DOHH2 (cell line): ENCODE measurements at regions not wholly inside any gene's neighbourhood (a gene's known extent, or its start where the extent isn't known, plus 50 kb on each side); places are given as distances from the start of the nearest gene placed in this dataset.

Source experiments
- H3F3A ChIP-seq: fragments of 200-600 bp; sonication (generic), shearing (Covaris generic); 2 replicates; pipeline ENCODE4 v1.6.0; 2016; ENCODE audit warnings: antibody characterized with exemption, mild to moderate bottlenecking; ENCODE audit not compliant: control insufficient read depth, insufficient read depth
- H3K27ac ChIP-seq: fragments of 200-600 bp; sonication (generic); 2 replicates; pipeline ENCODE4 v1.5.1; 2014; ENCODE audit warnings: low read depth, mild to moderate bottlenecking, low read length, moderate library complexity
- H3K27me3 ChIP-seq: fragments of 200-600 bp; sonication (generic); 2 replicates; pipeline ENCODE4 v1.6.1; 2014; ENCODE audit warnings: mild to moderate bottlenecking, low read length, mixed read lengths; ENCODE audit not compliant: control insufficient read depth
- H3K36me3 ChIP-seq: fragments of 200-600 bp; sonication (generic); 2 replicates; pipeline ENCODE4 v1.6.1; 2014; ENCODE audit warnings: mild to moderate bottlenecking, low read length, moderate library complexity, mixed read lengths; ENCODE audit not compliant: control insufficient read depth
- H3K4me1 ChIP-seq: fragments of 200-600 bp; sonication (generic); 2 replicates; pipeline ENCODE4 v1.6.1; 2014; ENCODE audit warnings: mild to moderate bottlenecking, low read length, mixed read lengths; ENCODE audit not compliant: control insufficient read depth
- H3K4me2 ChIP-seq: fragments of 200-600 bp; sonication (generic); 2 replicates; pipeline ENCODE4 v1.6.0; 2014; ENCODE audit warnings: mild to moderate bottlenecking, low read length, moderate library complexity
- H3K4me3 ChIP-seq: fragments of 200-600 bp; sonication (generic); 2 replicates; pipeline ENCODE4 v1.5.1; 2014; ENCODE audit warnings: mild to moderate bottlenecking, low read length, mixed read lengths
- H3K79me2 ChIP-seq: fragments of 200-600 bp; sonication (generic); 2 replicates; pipeline ENCODE4 v1.6.1; 2014; ENCODE audit warnings: mild to moderate bottlenecking, low read length, mixed read lengths; ENCODE audit not compliant: control insufficient read depth
- H3K9me2 ChIP-seq: fragments of 200-600 bp; sonication (generic); replicated peaks from 2 replicates; pipeline ENCODE4 v1.6.1; 2014; ENCODE audit warnings: mild to moderate bottlenecking, low read length, mixed read lengths; ENCODE audit not compliant: control insufficient read depth
- H3K9me3 ChIP-seq: fragments of 200-600 bp; sonication (generic); 2 replicates; pipeline ENCODE4 v1.6.1; 2014; ENCODE audit warnings: antibody characterized with exemption, low read length, mixed read lengths; ENCODE audit not compliant: control insufficient read depth, insufficient read depth
- H4K20me1 ChIP-seq: fragments of 200-600 bp; sonication (generic); 2 replicates; pipeline ENCODE4 v1.6.0; 2014; ENCODE audit warnings: low read depth, mild to moderate bottlenecking, antibody characterized with exemption, low read length, moderate library complexity; ENCODE audit not compliant: control insufficient read depth, insufficient read depth
- EZH2phosphoT487 ChIP-seq: fragments of 200-600 bp; sonication (generic); IDR thresholded peaks from 2 replicates; pipeline ENCODE4 v1.6.1; 2017; ENCODE audit warnings: borderline replicate concordance, mild to moderate bottlenecking, antibody characterized with exemption, low read length, moderate library complexity, mixed read lengths
- TF ChIP-seq, protein P1 (sequence below): fragments of 200-600 bp; sonication (generic); IDR thresholded peaks from one replicate; pipeline ENCODE4 v1.5.1; 2014; ENCODE audit warnings: antibody characterized with exemption, mild to moderate bottlenecking, low read depth, low read length; ENCODE audit not compliant: poor library complexity, severe bottlenecking

- Histone ChIP-seq H3K79me2 (no peaks in the 10 kb centered on the region), H3K27me3 (no peaks in the 10 kb centered on the region), H3K4me3 (no peak overlapping the region), H4K20me1 (no peaks in the 10 kb centered on the region), H3K4me1 (no peaks in the 10 kb centered on the region), H3K27ac (no peak overlapping the region), H3K9me2 (no peaks in the 10 kb centered on the region), H3K4me2 (no peak overlapping the region), H3K9me3 (no peaks in the 10 kb centered on the region), H3F3A (no peaks in the 10 kb centered on the region), H3K36me3 (no peaks in the 10 kb centered on the region)
- no peak for TF ChIP-seq EZH2phosphoT487
- TF ChIP-seq, protein P1, sequence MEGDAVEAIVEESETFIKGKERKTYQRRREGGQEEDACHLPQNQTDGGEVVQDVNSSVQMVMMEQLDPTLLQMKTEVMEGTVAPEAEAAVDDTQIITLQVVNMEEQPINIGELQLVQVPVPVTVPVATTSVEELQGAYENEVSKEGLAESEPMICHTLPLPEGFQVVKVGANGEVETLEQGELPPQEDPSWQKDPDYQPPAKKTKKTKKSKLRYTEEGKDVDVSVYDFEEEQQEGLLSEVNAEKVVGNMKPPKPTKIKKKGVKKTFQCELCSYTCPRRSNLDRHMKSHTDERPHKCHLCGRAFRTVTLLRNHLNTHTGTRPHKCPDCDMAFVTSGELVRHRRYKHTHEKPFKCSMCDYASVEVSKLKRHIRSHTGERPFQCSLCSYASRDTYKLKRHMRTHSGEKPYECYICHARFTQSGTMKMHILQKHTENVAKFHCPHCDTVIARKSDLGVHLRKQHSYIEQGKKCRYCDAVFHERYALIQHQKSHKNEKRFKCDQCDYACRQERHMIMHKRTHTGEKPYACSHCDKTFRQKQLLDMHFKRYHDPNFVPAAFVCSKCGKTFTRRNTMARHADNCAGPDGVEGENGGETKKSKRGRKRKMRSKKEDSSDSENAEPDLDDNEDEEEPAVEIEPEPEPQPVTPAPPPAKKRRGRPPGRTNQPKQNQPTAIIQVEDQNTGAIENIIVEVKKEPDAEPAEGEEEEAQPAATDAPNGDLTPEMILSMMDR = no peak
Observed at GRCh38 chr5:17088051-17088450, 129.4 kb upstream of the BASP1 start.

GRCh38 chr5:17089001-17089400 is 128.4 kb upstream of the BASP1 start:
- no peaks in the 10 kb centered on the region for H3F3A ChIP-seq
- TF ChIP-seq, protein P1 = no peak
- TF ChIP-seq EZH2phosphoT487 = no peak
- H3K27me3 ChIP-seq = no peaks in the 10 kb centered on the region
- no peak overlapping the region for H3K4me3 ChIP-seq
- no peaks in the 10 kb centered on the region for H3K9me2 ChIP-seq
- no peaks in the 10 kb centered on the region for H3K79me2 ChIP-seq
- H3K4me2 ChIP-seq = no peak overlapping the region
- H3K4me1 ChIP-seq = no peaks in the 10 kb centered on the region
- H3K9me3 ChIP-seq = no peaks in the 10 kb centered on the region
- H4K20me1 ChIP-seq = no peaks in the 10 kb centered on the region
- no peak overlapping the region for H3K27ac ChIP-seq
- no peaks in the 10 kb centered on the region for H3K36me3 ChIP-seq

GRCh38 chr5:17089690-17090089 is 127.7 kb upstream of the BASP1 start:
- H3K4me2 ChIP-seq = no peak overlapping the region
- no peak overlapping the region for H3K4me3 ChIP-seq
- no peaks in the 10 kb centered on the region for H3F3A ChIP-seq
- no peaks in the 10 kb centered on the region for H3K36me3 ChIP-seq
- H3K9me3 ChIP-seq = no peaks in the 10 kb centered on the region
- H3K4me1 ChIP-seq = no peaks in the 10 kb centered on the region
- no peaks in the 10 kb centered on the region for H3K79me2 ChIP-seq
- no peak overlapping the region for H3K27ac ChIP-seq
- TF ChIP-seq EZH2phosphoT487 = no peak
- TF ChIP-seq, protein P1 = no peak
- no peaks in the 10 kb centered on the region for H4K20me1 ChIP-seq
- no peaks in the 10 kb centered on the region for H3K27me3 ChIP-seq
- no peaks in the 10 kb centered on the region for H3K9me2 ChIP-seq

DNA sequence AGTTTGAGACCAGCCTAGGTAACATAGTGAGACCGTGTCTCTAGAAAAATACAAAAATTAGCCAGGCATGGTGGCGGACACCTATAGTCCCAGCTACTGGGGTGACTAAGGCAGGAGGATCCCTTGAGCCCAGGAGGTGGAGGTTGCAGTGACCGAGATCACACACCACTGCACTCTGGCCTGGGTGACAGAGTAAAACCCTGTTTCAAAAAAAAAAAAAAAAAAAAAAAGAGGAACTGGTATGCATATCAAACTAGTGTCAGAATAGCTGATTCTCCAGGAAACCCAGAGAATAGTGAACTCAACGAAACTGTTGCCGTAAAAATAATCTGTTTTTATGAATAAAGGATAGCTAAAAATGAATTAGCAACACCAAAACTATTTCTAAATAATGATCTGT is 126.6 kb upstream of the BASP1 start:
- Histone ChIP-seq H3K9me3 (no peaks in the 10 kb centered on the region), H3F3A (no peaks in the 10 kb centered on the region), H3K79me2 (no peaks in the 10 kb centered on the region), H3K27me3 (no peaks in the 10 kb centered on the region), H3K4me3 (no peak overlapping the region), H4K20me1 (no peaks in the 10 kb centered on the region), H3K36me3 (no peaks in the 10 kb centered on the region), H3K4me1 (no peaks in the 10 kb centered on the region), H3K9me2 (no peaks in the 10 kb centered on the region), H3K27ac (no peak overlapping the region), H3K4me2 (no peak overlapping the region)
- TF ChIP-seq, protein P1 = no peak
- TF ChIP-seq EZH2phosphoT487 = no peak
